ENCODE measurements at regions not wholly inside any gene's neighbourhood (a gene's known extent, or its start where the extent isn't known, plus 50 kb on each side); places are given as distances from the start of the nearest gene placed in this dataset.
A peak's percentile ranks its signal among the peaks of the same experiment; 100 is the strongest.

GRCh38 chr3:23086831-23087230, 116.3 kb upstream of the UBE2E2 start:
- H3K36me3 Mint-ChIP-seq: no peaks in the 10 kb centered on the region
- peaks cover 0 to 4% (median 0%) of the 10 kb centered on the region in 6 donors for H3K9me3 Mint-ChIP-seq
- H3K27me3 Mint-ChIP-seq (ENCODE audit: low read depth in 3 of 3): no peaks in the 10 kb centered on the region
- H3K4me3 Mint-ChIP-seq: no peak overlapping the region
- no peak for DNase-seq
- no peaks in the 10 kb centered on the region for H3K4me1 Mint-ChIP-seq
- no peak overlapping the region for H3K27ac Mint-ChIP-seq

GRCh38 chr3:23094412-23094811, 108.7 kb upstream of the UBE2E2 start:
- H3K4me1 Mint-ChIP-seq: no peaks in the 10 kb centered on the region
- no peak overlapping the region for H3K4me3 Mint-ChIP-seq
- H3K9me3 Mint-ChIP-seq: peaks cover 0 to 5% (median 4%) of the 10 kb centered on the region in 6 donors
- no peak for DNase-seq
- H3K36me3 Mint-ChIP-seq: no peaks in the 10 kb centered on the region
- H3K27me3 Mint-ChIP-seq (ENCODE audit: low read depth in 3 of 3): peaks cover 0 to 4% (median 0%) of the 10 kb centered on the region in 3 donors
- H3K27ac Mint-ChIP-seq: no peak overlapping the region

GRCh38 chr3:23094890-23095462, 108.2 kb upstream of the UBE2E2 start:
- Mint-ChIP-seq H3K4me3 (no peak overlapping the region), H3K36me3 (no peaks in the 10 kb centered on the region), H3K9me3 (peaks cover 0 to 6% (median 4%) of the 10 kb centered on the region in 6 donors), H3K27ac (no peak overlapping the region), H3K4me1 (no peaks in the 10 kb centered on the region), H3K27me3 (ENCODE audit: low read depth in 3 of 3) (peaks cover 0 to 4% (median 0%) of the 10 kb centered on the region in 3 donors)
- peak; percentile 22 to 27 (median 24) for DNase-seq

- no peak for DNase-seq
- no peaks in the 10 kb centered on the region for H3K4me1 Mint-ChIP-seq
- H3K27me3 Mint-ChIP-seq (ENCODE audit: low read depth in 3 of 3): peaks cover 0 to 6% (median 0%) of the 10 kb centered on the region in 3 donors
- peaks cover 0 to 8% (median 4%) of the 10 kb centered on the region in 6 donors for H3K9me3 Mint-ChIP-seq
- H3K4me3 Mint-ChIP-seq: no peak overlapping the region
- no peak overlapping the region for H3K27ac Mint-ChIP-seq
- H3K36me3 Mint-ChIP-seq: no peaks in the 10 kb centered on the region
Observed at GRCh38 chr3:23096041-23096440, 107.1 kb upstream of the UBE2E2 start.

GRCh38 chr3:23099021-23099420, 104.1 kb upstream of the UBE2E2 start:
- Mint-ChIP-seq H3K27ac (no peak overlapping the region), H3K9me3 (peaks cover 0 to 8% (median 3%) of the 10 kb centered on the region in 6 donors), H3K27me3 (ENCODE audit: low read depth in 3 of 3) (peaks cover 0 to 3% (median 0%) of the 10 kb centered on the region in 3 donors), H3K36me3 (no peaks in the 10 kb centered on the region), H3K4me1 (no peaks in the 10 kb centered on the region), H3K4me3 (no peak overlapping the region)
- DNase-seq: no peak

GRCh38 chr3:23099677-23100076, 103.5 kb upstream of the UBE2E2 start:
- no peaks in the 10 kb centered on the region for H3K4me1 Mint-ChIP-seq
- peaks cover 0 to 8% (median 3%) of the 10 kb centered on the region in 6 donors for H3K9me3 Mint-ChIP-seq
- H3K4me3 Mint-ChIP-seq: no peak overlapping the region
- H3K27ac Mint-ChIP-seq: no peak overlapping the region
- DNase-seq: no peak
- no peaks in the 10 kb centered on the region for H3K36me3 Mint-ChIP-seq
- peaks cover 0 to 3% (median 0%) of the 10 kb centered on the region in 3 donors for H3K27me3 Mint-ChIP-seq (ENCODE audit: low read depth in 3 of 3)

- peaks cover 0 to 8% (median 2%) of the 10 kb centered on the region in 6 donors for H3K9me3 Mint-ChIP-seq
- H3K27ac Mint-ChIP-seq: no peak overlapping the region
- H3K36me3 Mint-ChIP-seq: no peaks in the 10 kb centered on the region
- DNase-seq: no peak
- H3K4me1 Mint-ChIP-seq: no peaks in the 10 kb centered on the region
- H3K4me3 Mint-ChIP-seq: no peak overlapping the region
- H3K27me3 Mint-ChIP-seq (ENCODE audit: low read depth in 3 of 3): peaks cover 0 to 2% (median 0%) of the 10 kb centered on the region in 3 donors
Observed at GRCh38 chr3:23100106-23100505, 103.0 kb upstream of the UBE2E2 start.

GRCh38 chr3:23103764-23104163, 99.4 kb upstream of the UBE2E2 start:
- H3K4me1 Mint-ChIP-seq: peaks cover 6 to 9% of the 10 kb centered on the region in 2 donors

GRCh38 chr3:23105048-23105447, 98.1 kb upstream of the UBE2E2 start:
- peaks cover 2 to 3% (median 2%) of the 10 kb centered on the region in 3 donors for H3K27me3 Mint-ChIP-seq (ENCODE audit: low read depth in 3 of 3)
- H3K36me3 Mint-ChIP-seq: no peaks in the 10 kb centered on the region
- H3K4me3 Mint-ChIP-seq: no peak overlapping the region
- H3K9me3 Mint-ChIP-seq: peaks cover 0 to 5% (median under 1%) of the 10 kb centered on the region in 6 donors
- H3K27ac Mint-ChIP-seq: no peak overlapping the region
- no peak for DNase-seq
- peaks cover 6 to 10% of the 10 kb centered on the region in 2 donors for H3K4me1 Mint-ChIP-seq

More at GRCh38 chr3:23103764-23104163, 99.4 kb upstream of the UBE2E2 start:
- peaks cover 2 to 3% (median 2%) of the 10 kb centered on the region in 3 donors for H3K27me3 Mint-ChIP-seq (ENCODE audit: low read depth in 3 of 3)
- no peak for DNase-seq
- no peaks in the 10 kb centered on the region for H3K36me3 Mint-ChIP-seq
- H3K9me3 Mint-ChIP-seq: peaks cover 0 to 9% (median under 1%) of the 10 kb centered on the region in 6 donors
- H3K27ac Mint-ChIP-seq: no peak overlapping the region
- no peak overlapping the region for H3K4me3 Mint-ChIP-seq

- Mint-ChIP-seq H3K9me3 (peaks cover 0 to 5% (median 0%) of the 10 kb centered on the region in 6 donors), H3K36me3 (no peaks in the 10 kb centered on the region), H3K4me1 (peaks cover 6 to 10% of the 10 kb centered on the region in 2 donors), H3K4me3 (no peak overlapping the region), H3K27me3 (ENCODE audit: low read depth in 3 of 3) (peaks cover under 1 to 3% (median 2%) of the 10 kb centered on the region in 3 donors), H3K27ac (no peak overlapping the region)
- DNase-seq: no peak
Observed at GRCh38 chr3:23106666-23107065, 96.5 kb upstream of the UBE2E2 start.

- Mint-ChIP-seq H3K4me1 (peaks cover 6 to 10% of the 10 kb centered on the region in 2 donors), H3K36me3 (no peaks in the 10 kb centered on the region), H3K27me3 (ENCODE audit: low read depth in 3 of 3) (peaks cover 2 to 3% (median 3%) of the 10 kb centered on the region in 3 donors), H3K4me3 (no peak overlapping the region), H3K27ac (no peak overlapping the region), H3K9me3 (peaks cover 0 to 5% (median 0%) of the 10 kb centered on the region in 6 donors)
- no peak for DNase-seq
Observed at GRCh38 chr3:23107221-23107620, 95.9 kb upstream of the UBE2E2 start.

GRCh38 chr3:23108451-23109057, 94.6 kb upstream of the UBE2E2 start:
- peaks cover 2 to 3% (median 3%) of the 10 kb centered on the region in 3 donors for H3K27me3 Mint-ChIP-seq (ENCODE audit: low read depth in 3 of 3)
- H3K36me3 Mint-ChIP-seq: no peaks in the 10 kb centered on the region
- DNase-seq: no peak
- H3K4me1 Mint-ChIP-seq: peaks cover 6 to 10% of the 10 kb centered on the region in 2 donors
- H3K27ac Mint-ChIP-seq: no peak overlapping the region
- H3K9me3 Mint-ChIP-seq: peaks cover 0 to 8% (median 0%) of the 10 kb centered on the region in 6 donors
- H3K4me3 Mint-ChIP-seq: no peak overlapping the region

- Mint-ChIP-seq H3K27ac (no peak overlapping the region), H3K4me1 (peaks cover 22 to 32% of the 10 kb centered on the region in 2 donors), H3K9me3 (peaks cover 0 to 3% (median 0%) of the 10 kb centered on the region in 6 donors), H3K27me3 (ENCODE audit: low read depth in 3 of 3) (peaks cover 0 to 5% (median 3%) of the 10 kb centered on the region in 3 donors), H3K36me3 (no peaks in the 10 kb centered on the region), H3K4me3 (no peak overlapping the region)
- no peak for DNase-seq
Observed at GRCh38 chr3:23111286-23111685, 91.8 kb upstream of the UBE2E2 start.

- Mint-ChIP-seq H3K36me3 (no peaks in the 10 kb centered on the region), H3K27me3 (ENCODE audit: low read depth in 3 of 3) (peaks cover 0 to 5% (median 3%) of the 10 kb centered on the region in 3 donors), H3K9me3 (peaks cover 0 to 3% (median 0%) of the 10 kb centered on the region in 6 donors), H3K27ac (no peak overlapping the region), H3K4me1 (peaks cover 22 to 32% of the 10 kb centered on the region in 2 donors), H3K4me3 (no peak overlapping the region)
- DNase-seq: no peak
Observed at GRCh38 chr3:23111797-23112196, 91.3 kb upstream of the UBE2E2 start.

Measured in immature natural killer cell (primary cell).